ENCODE measurements at regions not wholly inside any gene's neighbourhood (a gene's known extent, or its start where the extent isn't known, plus 50 kb on each side); places are given as distances from the start of the nearest gene placed in this dataset.

DNA sequence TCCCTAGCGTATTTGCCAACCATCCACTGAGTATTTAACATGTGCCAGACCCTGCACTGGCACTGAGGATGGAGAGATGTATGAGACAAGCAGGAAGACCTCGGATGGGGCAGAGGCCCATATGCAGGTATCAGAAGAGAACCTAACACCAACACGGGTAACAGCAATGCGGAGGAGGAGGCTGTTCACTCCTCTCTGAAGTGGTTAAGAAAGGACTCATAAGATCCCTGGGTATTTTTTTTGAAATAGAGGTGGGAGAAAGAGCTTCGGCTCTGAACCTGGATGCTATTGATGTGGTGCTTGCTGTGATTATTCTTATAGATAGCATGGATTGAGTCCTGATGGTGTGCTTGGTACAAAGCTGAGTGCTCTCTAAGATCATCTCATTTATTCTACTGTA, 418.3 kb downstream of the LPIN1 start:
- H3K27me3 ChIP-seq: no peaks in the 10 kb centered on the region
- no peak overlapping the region for H3K9ac ChIP-seq
- no peak for TF ChIP-seq Cebpa-rat (IDR thresholded peaks at IDR 0.05)
- no peak overlapping the region for H3K4me3 ChIP-seq
- no peaks in the 10 kb centered on the region for H4K20me1 ChIP-seq
- H3K4me2 ChIP-seq: no peak overlapping the region
- no peak overlapping the region for H3K27ac ChIP-seq
- H3K9me3 ChIP-seq: peaks cover 17% of the 10 kb centered on the region
- no peaks in the 10 kb centered on the region for H3K36me3 ChIP-seq
- H3K4me1 ChIP-seq: peaks cover 38% of the 10 kb centered on the region

DNA sequence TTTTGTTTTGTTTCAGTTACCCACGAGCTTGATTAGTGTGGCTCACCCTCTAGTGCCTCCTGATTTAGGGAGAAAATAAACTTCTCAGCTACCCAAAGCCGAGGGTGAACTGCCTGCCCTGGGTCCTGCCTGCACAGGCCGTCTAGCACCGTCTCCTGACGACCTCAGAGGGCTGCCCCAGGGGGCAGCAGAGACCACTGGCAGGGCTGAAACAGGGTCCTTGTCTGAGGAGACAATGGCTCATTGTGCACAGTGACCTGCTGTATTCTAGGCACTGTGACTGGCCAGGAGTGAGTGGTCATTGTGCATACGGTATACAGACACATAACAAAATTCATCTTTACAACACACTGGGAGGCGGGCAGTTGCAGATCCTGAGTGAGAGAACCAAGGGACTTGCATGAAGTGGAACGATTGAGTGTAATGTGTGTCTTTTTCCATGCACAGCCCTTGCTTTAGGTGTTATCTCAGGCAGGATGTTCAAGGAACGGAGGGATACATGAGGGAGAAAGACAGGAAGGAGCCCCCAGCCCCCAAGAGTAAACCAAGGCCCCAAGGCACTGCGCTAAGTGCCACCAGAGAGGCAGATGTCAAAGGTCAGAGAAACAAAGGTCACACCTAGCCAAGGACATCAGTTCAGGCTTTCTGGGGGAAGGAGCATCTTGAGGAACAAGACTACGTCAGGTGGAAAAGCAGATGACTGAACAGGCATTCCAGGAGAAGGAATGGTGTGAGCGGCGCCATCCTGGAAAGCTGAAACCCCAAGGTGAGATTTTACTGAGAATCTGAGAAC, 421.3 kb downstream of the LPIN1 start:
- Histone ChIP-seq H3K36me3 (no peaks in the 10 kb centered on the region), H3K9ac (peak overlapping the region; percentile 73), H3K27ac (peak overlapping the region; percentile 90), H3K4me3 (0 out of 2 replicates have a peak overlapping the region, but pooled peaks have one; percentile 57), H3K9me3 (peaks cover 28% of the 10 kb centered on the region; the same call in 1 of the 2 replicates), H3K4me2 (peak overlapping the region; percentile 90), H3K4me1 (peaks cover 69% of the 10 kb centered on the region), H3K27me3 (no peaks in the 10 kb centered on the region), H4K20me1 (no peaks in the 10 kb centered on the region)
- TF ChIP-seq Cebpa-rat (IDR thresholded peaks at IDR 0.05): no peak

DNA sequence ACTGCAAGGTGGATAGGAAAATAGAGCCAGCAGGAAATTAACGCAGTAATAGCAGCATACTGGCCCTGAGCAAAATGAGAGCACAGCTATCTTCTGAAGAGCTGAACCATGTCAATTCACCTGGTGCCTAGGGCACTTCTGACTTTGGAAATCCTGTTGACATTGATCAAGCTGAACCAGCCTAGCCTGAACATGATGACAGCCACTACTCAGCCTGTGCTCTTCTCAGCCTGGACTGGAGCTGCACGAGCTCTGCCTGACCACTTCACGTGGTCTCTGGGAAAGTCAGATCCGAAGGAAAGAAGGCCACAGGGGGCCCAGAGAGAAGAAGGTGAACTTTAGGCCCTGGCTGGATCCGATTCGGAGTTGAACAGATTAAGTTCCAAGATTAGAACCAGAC, 421.9 kb downstream of the LPIN1 start:
- H3K4me1 ChIP-seq: peaks cover 74% of the 10 kb centered on the region
- H3K27ac ChIP-seq: peak overlapping the region; percentile 90
- no peaks in the 10 kb centered on the region for H3K27me3 ChIP-seq
- H3K36me3 ChIP-seq: no peaks in the 10 kb centered on the region
- no peaks in the 10 kb centered on the region for H4K20me1 ChIP-seq
- peak overlapping the region; percentile 57 for H3K4me3 ChIP-seq
- no peak for TF ChIP-seq Cebpa-rat (IDR thresholded peaks at IDR 0.05)
- peaks cover 28% of the 10 kb centered on the region; the same call in 1 of the 2 replicates for H3K9me3 ChIP-seq
- H3K9ac ChIP-seq: peak overlapping the region; percentile 73
- peak overlapping the region; percentile 90 for H3K4me2 ChIP-seq

DNA sequence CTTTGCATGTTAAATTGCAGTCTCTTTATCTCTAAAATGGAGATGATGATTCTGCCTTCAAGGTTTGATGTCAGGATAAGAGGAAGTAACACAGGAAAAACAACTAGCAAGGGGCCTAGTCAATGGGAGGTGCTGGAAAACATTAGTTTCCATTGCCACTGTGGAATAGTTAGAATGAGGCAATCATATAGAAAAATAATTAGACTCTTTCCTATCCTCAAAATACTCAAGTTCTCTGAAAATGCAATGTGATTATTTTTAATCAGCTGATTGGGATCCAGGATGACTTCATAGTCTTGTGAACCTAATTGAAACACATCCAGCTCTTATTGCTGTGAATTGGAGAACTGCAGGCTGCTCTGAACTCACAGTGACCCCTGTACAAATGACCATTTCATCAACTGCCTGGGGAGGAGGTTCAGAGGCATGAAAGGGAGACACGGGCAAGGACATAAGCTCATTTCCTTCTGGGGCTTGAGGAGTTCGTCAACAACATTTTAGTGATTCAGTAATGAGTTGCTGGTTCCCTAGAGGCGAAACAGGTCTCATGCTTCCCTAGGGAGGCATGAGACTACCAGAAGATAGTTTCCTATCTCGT, 422.5 kb downstream of the LPIN1 start:
- peak overlapping the region; percentile 57 for H3K4me3 ChIP-seq
- no peak for TF ChIP-seq Cebpa-rat (IDR thresholded peaks at IDR 0.05)
- H3K27me3 ChIP-seq: no peaks in the 10 kb centered on the region
- peaks cover 79% of the 10 kb centered on the region for H3K4me1 ChIP-seq
- peaks cover 22% of the 10 kb centered on the region; the same call in 1 of the 2 replicates for H3K9me3 ChIP-seq
- H3K36me3 ChIP-seq: no peaks in the 10 kb centered on the region
- peak overlapping the region; percentile 73 for H3K9ac ChIP-seq
- H4K20me1 ChIP-seq: no peaks in the 10 kb centered on the region
- peak overlapping the region; percentile 90 for H3K4me2 ChIP-seq
- peak overlapping the region; percentile 90 for H3K27ac ChIP-seq

DNA sequence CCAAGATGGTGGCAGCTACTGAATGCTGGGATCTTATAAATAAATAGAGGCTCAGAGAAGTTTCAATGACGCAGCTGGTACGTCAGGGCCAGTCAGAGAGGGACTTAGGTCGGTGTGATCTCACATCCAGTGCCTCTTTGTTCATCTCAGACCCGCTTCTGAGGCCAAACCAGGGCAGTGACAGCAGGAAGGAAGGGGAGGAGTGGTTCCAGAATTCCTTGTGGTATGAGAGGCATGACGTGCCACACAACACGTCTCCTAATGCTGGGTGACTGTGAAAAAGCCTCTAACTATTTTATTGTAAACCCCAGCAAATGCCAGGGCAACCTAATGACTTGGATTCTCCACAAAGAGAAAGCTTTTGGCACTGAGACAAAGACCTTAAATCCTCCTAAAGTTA, 423.3 kb downstream of the LPIN1 start:
- peaks cover 87% of the 10 kb centered on the region for H3K4me1 ChIP-seq
- peak overlapping the region; percentile 90 for H3K4me2 ChIP-seq
- no peaks in the 10 kb centered on the region for H4K20me1 ChIP-seq
- peak overlapping the region; percentile 73 for H3K9ac ChIP-seq
- H3K9me3 ChIP-seq: peaks cover 20% of the 10 kb centered on the region; the same call in 1 of the 2 replicates
- H3K27me3 ChIP-seq: no peaks in the 10 kb centered on the region
- TF ChIP-seq Cebpa-rat (IDR thresholded peaks at IDR 0.05): no peak
- H3K27ac ChIP-seq: peak overlapping the region; percentile 90
- H3K4me3 ChIP-seq: peak overlapping the region; percentile 57
- H3K36me3 ChIP-seq: no peaks in the 10 kb centered on the region

DNA sequence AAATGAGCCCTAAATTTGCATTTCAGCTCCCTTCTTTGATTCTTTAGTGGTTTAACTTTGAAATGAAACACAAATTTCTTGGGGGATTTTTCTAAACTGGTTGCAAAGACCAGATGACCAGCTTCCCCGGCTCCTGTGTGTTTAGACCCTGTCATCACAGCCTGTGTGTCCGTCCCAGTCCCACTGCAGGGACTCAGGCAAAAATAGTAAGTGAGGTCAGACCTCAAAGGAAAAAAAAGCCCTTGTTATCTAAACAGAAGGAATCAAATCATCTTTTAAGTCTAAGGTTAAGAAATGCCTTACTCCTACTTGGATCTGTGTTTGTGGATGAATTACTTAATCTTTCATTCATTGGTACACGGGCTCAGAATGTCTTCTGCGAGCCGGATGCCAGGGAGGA, 423.7 kb downstream of the LPIN1 start:
- TF ChIP-seq Cebpa-rat (IDR thresholded peaks at IDR 0.05): no peak
- Histone ChIP-seq H3K36me3 (no peaks in the 10 kb centered on the region), H3K4me1 (peaks cover 91% of the 10 kb centered on the region), H4K20me1 (no peaks in the 10 kb centered on the region), H3K4me3 (peak overlapping the region; percentile 57), H3K9me3 (peaks cover 20% of the 10 kb centered on the region; the same call in 1 of the 2 replicates), H3K27me3 (no peaks in the 10 kb centered on the region), H3K27ac (peak overlapping the region; percentile 90), H3K9ac (peak overlapping the region; percentile 73), H3K4me2 (peak overlapping the region; percentile 90)

DNA sequence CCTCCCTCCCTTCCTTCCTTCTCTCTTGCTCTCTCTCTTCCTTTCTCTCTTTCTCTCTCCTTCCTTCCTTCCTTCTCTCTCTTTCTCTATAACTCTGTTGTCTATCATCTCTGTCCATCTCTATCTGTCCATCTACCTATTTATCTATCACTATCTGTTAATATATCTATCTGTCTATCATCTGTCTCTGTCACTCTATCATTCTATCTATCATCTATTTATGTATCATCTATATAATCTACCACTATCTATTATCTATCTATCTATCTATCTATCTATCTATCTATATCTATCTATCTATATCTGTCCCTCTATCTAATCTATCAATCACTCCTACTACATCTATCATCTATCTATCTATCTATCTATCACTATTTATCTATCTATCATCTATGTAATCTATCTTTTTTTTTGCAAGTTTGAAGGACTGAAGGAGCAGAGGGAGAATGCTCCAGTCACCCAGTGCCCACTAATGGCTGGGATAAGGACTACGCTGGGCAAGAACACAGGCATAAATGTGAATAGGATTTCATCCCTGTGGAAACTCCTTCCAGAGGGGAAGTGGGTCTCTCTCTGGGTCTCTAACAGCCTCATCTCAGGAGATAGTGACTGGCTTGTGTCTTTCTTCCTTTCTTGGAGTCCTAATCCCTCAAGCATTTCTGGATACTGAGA, 427.0 kb downstream of the LPIN1 start:
- no peak for TF ChIP-seq Cebpa-rat (IDR thresholded peaks at IDR 0.05)
- 0 out of 2 replicates have a peak overlapping the region, but pooled peaks have one; percentile 29 for H3K4me2 ChIP-seq

DNA sequence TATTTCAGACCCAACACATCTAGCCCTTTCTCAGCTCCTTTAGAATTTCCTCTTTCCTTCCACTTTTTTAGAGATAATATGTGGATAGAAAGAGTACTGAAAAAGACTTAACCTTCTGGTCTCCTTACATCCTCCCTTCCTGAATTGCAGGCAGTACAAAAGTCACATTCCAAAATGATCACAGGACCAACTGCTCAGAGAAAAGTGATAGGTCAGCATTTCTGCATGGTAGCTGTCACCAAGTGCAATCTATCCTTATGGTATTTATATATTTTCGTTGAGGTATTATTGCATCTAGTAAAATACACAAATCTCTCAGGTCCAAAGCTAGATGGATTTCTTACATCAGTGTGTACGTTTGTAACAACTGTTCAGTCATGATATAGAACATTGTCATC, 427.5 kb downstream of the LPIN1 start:
- Histone ChIP-seq H3K27ac (peak overlapping the region; percentile 25), H3K4me2 (peak overlapping the region; percentile 92; the same call in 1 of the 2 replicates), H3K4me1 (peaks cover 99% of the 10 kb centered on the region), H3K36me3 (no peaks in the 10 kb centered on the region), H3K9ac (no peak overlapping the region), H3K9me3 (peaks cover 20% of the 10 kb centered on the region; the same call in 1 of the 2 replicates), H4K20me1 (no peaks in the 10 kb centered on the region), H3K4me3 (no peak overlapping the region), H3K27me3 (no peaks in the 10 kb centered on the region)
- no peak for TF ChIP-seq Cebpa-rat (IDR thresholded peaks at IDR 0.05)

More for the DNA sequence above, 427.0 kb downstream of the LPIN1 start:
- peak overlapping the region; percentile 25 for H3K27ac ChIP-seq
- H3K4me3 ChIP-seq: no peak overlapping the region
- H4K20me1 ChIP-seq: no peaks in the 10 kb centered on the region
- peaks cover 20% of the 10 kb centered on the region; the same call in 1 of the 2 replicates for H3K9me3 ChIP-seq
- H3K36me3 ChIP-seq: no peaks in the 10 kb centered on the region
- peaks cover 99% of the 10 kb centered on the region for H3K4me1 ChIP-seq
- no peaks in the 10 kb centered on the region for H3K27me3 ChIP-seq
- H3K9ac ChIP-seq: no peak overlapping the region

DNA sequence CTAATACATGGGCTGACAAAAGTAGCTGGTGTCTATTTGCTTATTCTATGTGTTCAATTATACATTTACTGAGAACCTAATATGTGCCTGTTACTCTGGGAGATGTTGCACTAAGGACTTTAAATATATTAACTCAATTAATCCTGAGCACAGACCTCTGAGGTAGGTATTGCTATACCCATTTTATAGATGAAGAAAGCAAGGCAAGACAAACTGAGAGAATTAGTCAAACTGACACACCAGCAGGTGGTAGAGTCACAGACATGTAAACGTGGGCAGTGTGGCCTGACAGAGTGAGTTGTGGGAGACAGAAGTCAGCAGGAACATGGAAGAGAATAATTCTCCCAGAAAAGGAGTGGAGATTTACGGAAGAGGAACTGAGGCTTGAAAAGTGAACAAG, 428.9 kb downstream of the LPIN1 start:
- Histone ChIP-seq H3K36me3 (no peaks in the 10 kb centered on the region), H4K20me1 (no peaks in the 10 kb centered on the region), H3K4me3 (no peak overlapping the region), H3K4me2 (peak overlapping the region; percentile 92), H3K4me1 (peaks cover 99% of the 10 kb centered on the region), H3K27me3 (no peaks in the 10 kb centered on the region), H3K27ac (peak overlapping the region; percentile 96), H3K9me3 (peaks cover 24% of the 10 kb centered on the region; the same call in 1 of the 2 replicates), H3K9ac (no peak overlapping the region)
- TF ChIP-seq Cebpa-rat (IDR thresholded peaks at IDR 0.05): no peak
